ENCODE measurements at regions not wholly inside any gene's neighbourhood (a gene's known extent, or its start where the extent isn't known, plus 50 kb on each side); places are given as distances from the start of the nearest gene placed in this dataset. TPM values are rescaled to one million over a fixed set of nuclear protein-coding genes. Genes with fewer than 3 reads are reported as not detected.

DNA sequence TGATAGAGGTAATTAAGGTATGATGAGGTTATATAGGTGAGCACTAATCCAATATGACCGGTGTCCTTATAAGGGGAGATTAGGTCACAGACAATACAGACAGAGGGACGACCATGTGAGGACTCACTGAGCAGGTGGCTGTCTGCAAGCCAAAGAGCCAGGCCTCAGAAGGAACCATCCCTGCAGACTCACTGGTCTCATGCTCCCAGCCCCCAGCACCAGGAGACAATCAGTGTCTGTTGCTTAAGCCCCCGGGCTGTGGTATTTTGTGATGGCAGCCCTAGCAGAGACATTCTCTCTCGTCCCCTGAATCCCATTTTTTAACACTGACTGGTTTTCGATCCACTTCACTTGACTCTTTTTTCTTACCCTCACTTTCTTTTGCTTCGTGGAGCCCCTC lies 51.9 kb upstream of the PABPC3 start:
- intact Hi-C loops (cut with DNase I), result no loop called here
- peaks cover 3% of the 10 kb centered on the region for H3K4me1 ChIP-seq (ENCODE audit: insufficient read depth)
- H3K27me3 ChIP-seq, result no peaks in the 10 kb centered on the region
- no peaks in the 10 kb centered on the region for H3K36me3 ChIP-seq
- H3K4me3 ChIP-seq, result no peak overlapping the region
- H3K9me3 ChIP-seq, result no peaks in the 10 kb centered on the region
- TF ChIP-seq EP300 (IDR thresholded peaks at IDR 0.05) (no peak), POLR2A (IDR thresholded peaks at IDR 0.05) (no peak)
- TF ChIP-seq, protein P1, sequence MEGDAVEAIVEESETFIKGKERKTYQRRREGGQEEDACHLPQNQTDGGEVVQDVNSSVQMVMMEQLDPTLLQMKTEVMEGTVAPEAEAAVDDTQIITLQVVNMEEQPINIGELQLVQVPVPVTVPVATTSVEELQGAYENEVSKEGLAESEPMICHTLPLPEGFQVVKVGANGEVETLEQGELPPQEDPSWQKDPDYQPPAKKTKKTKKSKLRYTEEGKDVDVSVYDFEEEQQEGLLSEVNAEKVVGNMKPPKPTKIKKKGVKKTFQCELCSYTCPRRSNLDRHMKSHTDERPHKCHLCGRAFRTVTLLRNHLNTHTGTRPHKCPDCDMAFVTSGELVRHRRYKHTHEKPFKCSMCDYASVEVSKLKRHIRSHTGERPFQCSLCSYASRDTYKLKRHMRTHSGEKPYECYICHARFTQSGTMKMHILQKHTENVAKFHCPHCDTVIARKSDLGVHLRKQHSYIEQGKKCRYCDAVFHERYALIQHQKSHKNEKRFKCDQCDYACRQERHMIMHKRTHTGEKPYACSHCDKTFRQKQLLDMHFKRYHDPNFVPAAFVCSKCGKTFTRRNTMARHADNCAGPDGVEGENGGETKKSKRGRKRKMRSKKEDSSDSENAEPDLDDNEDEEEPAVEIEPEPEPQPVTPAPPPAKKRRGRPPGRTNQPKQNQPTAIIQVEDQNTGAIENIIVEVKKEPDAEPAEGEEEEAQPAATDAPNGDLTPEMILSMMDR (IDR thresholded peaks at IDR 0.05), result no peak
- WGBS, 3 donors, result 74 to 79% (median 77%) methylated on average over 6 of the region's 6 CpGs
- no peak overlapping the region for H3K27ac ChIP-seq
- DNase-seq, result no peak

Small RNAs in the stretch of these regions (small RNA-seq; reads per million reads assigned to genes)
- gene AL590099.1 (not detected), gene LSP1P1 (not detected)

All from ovary (tissue), 7 donors.